Upper lobe of right lung (tissue), 1 donor: ENCODE measurements at regions not wholly inside any gene's neighbourhood (a gene's known extent, or its start where the extent isn't known, plus 50 kb on each side); places are given as distances from the start of the nearest gene placed in this dataset.
A peak's percentile ranks its signal among the peaks of the same experiment; 100 is the strongest.
"Not testable (repeated sequence)": the region's sequence is repeated elsewhere in the genome, so short reads cannot be mapped to it uniquely, and the experiment has no call there.

Source experiments
- ATAC-seq: fragments of 200-7000 bp; cut with Tn5 transposase; one replicate; pipeline ENCODE4 v1.9.1; 2020; ENCODE audit warnings: mild to moderate bottlenecking, moderate library complexity
- DNase-seq: peaks from one replicate; pipeline ENCODE4 v3.0.0-alpha.2; 2020
- H3K27ac ChIP-seq: fragments of 200-600 bp; one replicate; pipeline ENCODE4 v1.8.0; 2022
- H3K27me3 ChIP-seq: fragments of 200-600 bp; one replicate; pipeline ENCODE4 v1.8.0; 2022; ENCODE audit warnings: mild to moderate bottlenecking
- H3K36me3 ChIP-seq: fragments of 200-600 bp; one replicate; pipeline ENCODE4 v1.8.0; 2022
- H3K4me1 ChIP-seq: fragments of 200-600 bp; one replicate; pipeline ENCODE4 v1.8.0; 2022
- H3K4me3 ChIP-seq: fragments of 200-600 bp; one replicate; pipeline ENCODE4 v1.8.0; 2022; ENCODE audit warnings: mild to moderate bottlenecking
- H3K9me3 ChIP-seq: fragments of 200-600 bp; one replicate; pipeline ENCODE4 v1.8.0; 2022
- intact Hi-C: fragments of 100-400 bp; cut with DNase I; formaldehyde crosslinking; loops from one replicate; pipeline ENCODE4 v1.11.0; 2022
- TF ChIP-seq, protein P1 (sequence below): fragments of 200-600 bp; IDR thresholded peaks from one replicate; pipeline ENCODE4 v1.8.0; 2022; ENCODE audit warnings: antibody characterized with exemption
- donor health status: DM: no; HTN: yes; CAD: no; lungs with severe emphysema.

DNA sequence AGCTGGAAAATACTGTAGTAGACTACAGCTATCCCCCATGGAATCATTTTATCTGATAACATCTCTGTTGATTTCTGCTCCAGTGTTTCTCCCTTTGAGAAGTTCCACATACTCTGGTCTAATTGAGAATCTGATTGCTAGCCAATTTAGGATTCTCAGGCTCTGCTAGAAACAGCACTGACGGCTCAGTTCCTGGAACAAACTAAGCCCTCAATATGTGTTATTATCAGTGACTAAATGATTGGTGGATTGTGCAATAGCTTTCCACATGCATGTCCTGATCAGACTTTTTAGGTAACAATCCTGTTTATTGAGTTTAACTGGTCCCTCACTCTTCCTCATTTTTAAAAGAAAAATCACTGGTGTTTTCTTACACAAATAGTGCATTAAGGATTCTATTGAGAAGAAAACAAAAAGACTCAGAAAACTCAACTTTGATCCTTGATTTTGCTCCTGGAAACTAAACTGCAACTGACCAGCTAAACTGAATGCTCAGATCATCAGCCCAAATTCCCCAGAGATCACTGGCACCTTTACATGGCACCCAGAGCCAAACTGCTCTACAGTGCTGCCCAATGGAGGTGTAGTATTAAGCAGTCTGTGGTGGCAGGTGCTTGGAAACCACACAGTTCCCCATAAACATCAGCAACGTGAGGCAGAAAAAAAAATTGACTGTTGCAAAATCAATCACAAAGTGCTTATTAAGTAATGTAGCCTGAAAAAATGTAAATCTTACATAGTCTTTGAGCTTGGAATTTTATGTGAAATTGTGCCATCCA, 423.7 kb downstream of the TOX3 start:
- no peaks in the 10 kb centered on the region for H3K9me3 ChIP-seq
- no peak overlapping the region for H3K4me3 ChIP-seq
- TF ChIP-seq, protein P1, sequence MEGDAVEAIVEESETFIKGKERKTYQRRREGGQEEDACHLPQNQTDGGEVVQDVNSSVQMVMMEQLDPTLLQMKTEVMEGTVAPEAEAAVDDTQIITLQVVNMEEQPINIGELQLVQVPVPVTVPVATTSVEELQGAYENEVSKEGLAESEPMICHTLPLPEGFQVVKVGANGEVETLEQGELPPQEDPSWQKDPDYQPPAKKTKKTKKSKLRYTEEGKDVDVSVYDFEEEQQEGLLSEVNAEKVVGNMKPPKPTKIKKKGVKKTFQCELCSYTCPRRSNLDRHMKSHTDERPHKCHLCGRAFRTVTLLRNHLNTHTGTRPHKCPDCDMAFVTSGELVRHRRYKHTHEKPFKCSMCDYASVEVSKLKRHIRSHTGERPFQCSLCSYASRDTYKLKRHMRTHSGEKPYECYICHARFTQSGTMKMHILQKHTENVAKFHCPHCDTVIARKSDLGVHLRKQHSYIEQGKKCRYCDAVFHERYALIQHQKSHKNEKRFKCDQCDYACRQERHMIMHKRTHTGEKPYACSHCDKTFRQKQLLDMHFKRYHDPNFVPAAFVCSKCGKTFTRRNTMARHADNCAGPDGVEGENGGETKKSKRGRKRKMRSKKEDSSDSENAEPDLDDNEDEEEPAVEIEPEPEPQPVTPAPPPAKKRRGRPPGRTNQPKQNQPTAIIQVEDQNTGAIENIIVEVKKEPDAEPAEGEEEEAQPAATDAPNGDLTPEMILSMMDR, result no peak
- H3K36me3 ChIP-seq, result no peaks in the 10 kb centered on the region
- intact Hi-C loops, result no loop called here
- peak; percentile 41 for ATAC-seq
- no peak overlapping the region for H3K27ac ChIP-seq
- DNase-seq, result no peak
- no peaks in the 10 kb centered on the region for H3K4me1 ChIP-seq
- H3K27me3 ChIP-seq, result no peaks in the 10 kb centered on the region

GRCh38 chr16:52117171-52117570, 429.8 kb downstream of the TOX3 start:
- intact Hi-C loops, result no loop called here
- no peak for ATAC-seq
- Histone ChIP-seq H3K36me3 (no peaks in the 10 kb centered on the region), H3K4me3 (no peak overlapping the region), H3K4me1 (no peaks in the 10 kb centered on the region), H3K9me3 (no peaks in the 10 kb centered on the region), H3K27ac (no peak overlapping the region), H3K27me3 (no peaks in the 10 kb centered on the region)
- no peak for DNase-seq
- TF ChIP-seq, protein P1, result no peak

DNA sequence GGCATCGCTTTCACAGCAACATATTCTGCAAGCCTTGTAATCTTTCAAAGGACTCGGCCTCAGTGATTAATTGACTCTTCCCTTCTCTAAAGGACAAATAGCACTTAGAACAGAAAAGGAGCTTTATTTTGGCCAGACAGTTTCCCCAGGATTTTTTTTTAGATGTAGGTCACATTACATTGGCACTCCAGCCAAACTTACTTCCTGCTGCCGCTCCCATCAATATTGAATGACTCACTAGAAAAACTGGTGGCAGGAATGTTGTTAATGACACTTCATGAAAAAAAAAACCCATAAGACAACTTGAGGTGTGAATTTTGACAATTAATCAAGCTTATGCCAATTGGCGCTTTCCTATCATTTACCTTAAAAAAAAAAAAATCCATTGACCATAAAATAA, 432.6 kb downstream of the TOX3 start:
- Histone ChIP-seq H3K4me3 (no peak overlapping the region), H3K27ac (no peak overlapping the region), H3K27me3 (no peaks in the 10 kb centered on the region), H3K4me1 (no peaks in the 10 kb centered on the region), H3K36me3 (no peaks in the 10 kb centered on the region), H3K9me3 (no peaks in the 10 kb centered on the region)
- DNase-seq (no peak), ATAC-seq (peak; percentile 71)
- TF ChIP-seq, protein P1, result no peak
- intact Hi-C loops, result no loop called here

- no peaks in the 10 kb centered on the region for H3K9me3 ChIP-seq
- H3K4me1 ChIP-seq, result no peaks in the 10 kb centered on the region
- DNase-seq (no peak), ATAC-seq (no peak)
- TF ChIP-seq, protein P1, result no peak
- H3K27me3 ChIP-seq, result no peaks in the 10 kb centered on the region
- no peak overlapping the region for H3K4me3 ChIP-seq
- H3K36me3 ChIP-seq, result no peaks in the 10 kb centered on the region
- no peak overlapping the region for H3K27ac ChIP-seq
- intact Hi-C loops, result no loop called here
These were observed 433.3 kb downstream of the TOX3 start for GRCh38 chr16:52113533-52114183.

DNA sequence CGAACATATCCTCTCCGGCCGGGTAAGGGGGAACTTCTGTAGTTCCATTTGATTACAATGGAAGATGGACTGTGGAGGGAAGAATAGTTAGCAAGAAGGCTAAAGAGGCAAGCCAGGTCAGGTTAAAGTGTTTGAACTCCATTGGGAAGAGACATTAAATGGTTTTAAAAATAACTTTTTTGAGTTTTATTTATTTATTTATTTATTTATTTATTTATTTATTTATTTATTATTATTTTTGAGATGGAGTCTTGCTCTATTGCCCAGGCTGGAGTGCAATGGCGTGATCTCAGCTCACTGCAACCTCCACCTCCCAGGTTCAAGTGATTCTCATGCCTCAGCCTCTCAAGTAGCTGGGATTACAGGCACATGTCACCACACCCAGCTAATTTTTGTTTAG, 441.9 kb downstream of the TOX3 start:
- ATAC-seq, H3K36me3 ChIP-seq, H3K4me3 ChIP-seq, H3K4me1 ChIP-seq, DNase-seq, H3K27me3 ChIP-seq, intact Hi-C loops, H3K9me3 ChIP-seq, H3K27ac ChIP-seq: not testable (repeated sequence)

DNA sequence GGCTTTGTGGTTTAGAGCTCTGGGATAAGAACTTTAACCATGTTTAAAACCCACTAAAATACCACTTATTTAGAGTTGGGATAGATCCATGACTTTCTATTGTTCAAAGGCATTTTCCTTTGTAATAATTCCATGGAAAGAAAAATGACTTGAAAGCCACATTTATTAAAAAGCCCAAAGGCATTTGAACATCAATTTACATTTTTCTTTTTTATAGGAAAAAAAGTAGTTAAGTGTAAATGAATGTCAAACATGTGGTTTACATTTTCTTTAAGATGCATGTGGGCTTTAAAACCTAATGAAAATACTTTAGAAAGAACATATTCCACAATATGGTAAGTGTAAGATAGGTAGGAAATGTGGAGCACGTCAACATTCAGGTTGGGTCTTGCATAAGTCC, 443.2 kb downstream of the TOX3 start:
- H3K27ac ChIP-seq, result no peak overlapping the region
- ATAC-seq, result no peak
- no peak for DNase-seq
- no peaks in the 10 kb centered on the region for H3K9me3 ChIP-seq
- TF ChIP-seq, protein P1, result no peak
- H3K4me1 ChIP-seq, result no peaks in the 10 kb centered on the region
- H3K4me3 ChIP-seq, result no peak overlapping the region
- H3K27me3 ChIP-seq, result no peaks in the 10 kb centered on the region
- intact Hi-C loops, result no loop called here
- no peaks in the 10 kb centered on the region for H3K36me3 ChIP-seq
